ENCODE measurements at regions not wholly inside any gene's neighbourhood (a gene's known extent, or its start where the extent isn't known, plus 50 kb on each side); places are given as distances from the start of the nearest gene placed in this dataset.
"Not testable (repeated sequence)": the region's sequence is repeated elsewhere in the genome, so short reads cannot be mapped to it uniquely, and the experiment has no call there.

DNA sequence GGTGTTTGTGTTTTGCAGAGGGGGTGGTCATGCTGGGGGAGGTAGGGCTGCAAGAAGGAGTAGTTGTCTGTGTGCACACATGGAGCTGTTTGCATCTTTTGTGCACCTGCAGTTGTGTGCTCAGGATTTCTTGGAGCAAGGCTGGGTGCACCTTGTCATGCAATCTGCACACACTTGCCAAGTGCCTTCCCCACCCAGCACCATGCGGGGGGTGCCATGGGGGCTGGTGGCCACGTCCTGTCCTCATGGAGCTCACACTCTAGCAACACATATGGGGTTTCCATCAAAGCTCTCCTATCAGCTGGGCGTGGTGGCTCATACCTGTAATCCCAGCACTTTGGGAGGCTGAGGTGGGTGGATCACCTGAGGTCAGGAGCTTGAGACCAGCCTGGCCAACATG is 111.6 kb downstream of the CRLF3 start:
- not testable (repeated sequence) for TF ChIP-seq SIN3A (IDR thresholded peaks at IDR 0.05; ENCODE audit: borderline replicate concordance, low read depth, low read length); YY1 (IDR thresholded peaks at IDR 0.05; ENCODE audit: low read depth); JUND (IDR thresholded peaks at IDR 0.05); NRF1 (IDR thresholded peaks at IDR 0.05; ENCODE audit: low read depth, low read length); RCOR1 (IDR thresholded peaks at IDR 0.05; ENCODE audit: low read length); EP300 (IDR thresholded peaks at IDR 0.05; ENCODE audit: borderline replicate concordance in 1 of 2, low read depth in 1 of 2, low read length in 1 of 2); TAF1 (IDR thresholded peaks at IDR 0.05; ENCODE audit: borderline replicate concordance, low read depth, low read length)
- TF ChIP-seq, protein P1, sequence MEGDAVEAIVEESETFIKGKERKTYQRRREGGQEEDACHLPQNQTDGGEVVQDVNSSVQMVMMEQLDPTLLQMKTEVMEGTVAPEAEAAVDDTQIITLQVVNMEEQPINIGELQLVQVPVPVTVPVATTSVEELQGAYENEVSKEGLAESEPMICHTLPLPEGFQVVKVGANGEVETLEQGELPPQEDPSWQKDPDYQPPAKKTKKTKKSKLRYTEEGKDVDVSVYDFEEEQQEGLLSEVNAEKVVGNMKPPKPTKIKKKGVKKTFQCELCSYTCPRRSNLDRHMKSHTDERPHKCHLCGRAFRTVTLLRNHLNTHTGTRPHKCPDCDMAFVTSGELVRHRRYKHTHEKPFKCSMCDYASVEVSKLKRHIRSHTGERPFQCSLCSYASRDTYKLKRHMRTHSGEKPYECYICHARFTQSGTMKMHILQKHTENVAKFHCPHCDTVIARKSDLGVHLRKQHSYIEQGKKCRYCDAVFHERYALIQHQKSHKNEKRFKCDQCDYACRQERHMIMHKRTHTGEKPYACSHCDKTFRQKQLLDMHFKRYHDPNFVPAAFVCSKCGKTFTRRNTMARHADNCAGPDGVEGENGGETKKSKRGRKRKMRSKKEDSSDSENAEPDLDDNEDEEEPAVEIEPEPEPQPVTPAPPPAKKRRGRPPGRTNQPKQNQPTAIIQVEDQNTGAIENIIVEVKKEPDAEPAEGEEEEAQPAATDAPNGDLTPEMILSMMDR (IDR thresholded peaks at IDR 0.05), result not testable (repeated sequence)
- TF ChIP-seq, protein P2, sequence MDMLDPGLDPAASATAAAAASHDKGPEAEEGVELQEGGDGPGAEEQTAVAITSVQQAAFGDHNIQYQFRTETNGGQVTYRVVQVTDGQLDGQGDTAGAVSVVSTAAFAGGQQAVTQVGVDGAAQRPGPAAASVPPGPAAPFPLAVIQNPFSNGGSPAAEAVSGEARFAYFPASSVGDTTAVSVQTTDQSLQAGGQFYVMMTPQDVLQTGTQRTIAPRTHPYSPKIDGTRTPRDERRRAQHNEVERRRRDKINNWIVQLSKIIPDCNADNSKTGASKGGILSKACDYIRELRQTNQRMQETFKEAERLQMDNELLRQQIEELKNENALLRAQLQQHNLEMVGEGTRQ (IDR thresholded peaks at IDR 0.05; ENCODE audit: borderline replicate concordance, low read depth, low read length), result not testable (repeated sequence)
- TF ChIP-seq, protein P3, sequence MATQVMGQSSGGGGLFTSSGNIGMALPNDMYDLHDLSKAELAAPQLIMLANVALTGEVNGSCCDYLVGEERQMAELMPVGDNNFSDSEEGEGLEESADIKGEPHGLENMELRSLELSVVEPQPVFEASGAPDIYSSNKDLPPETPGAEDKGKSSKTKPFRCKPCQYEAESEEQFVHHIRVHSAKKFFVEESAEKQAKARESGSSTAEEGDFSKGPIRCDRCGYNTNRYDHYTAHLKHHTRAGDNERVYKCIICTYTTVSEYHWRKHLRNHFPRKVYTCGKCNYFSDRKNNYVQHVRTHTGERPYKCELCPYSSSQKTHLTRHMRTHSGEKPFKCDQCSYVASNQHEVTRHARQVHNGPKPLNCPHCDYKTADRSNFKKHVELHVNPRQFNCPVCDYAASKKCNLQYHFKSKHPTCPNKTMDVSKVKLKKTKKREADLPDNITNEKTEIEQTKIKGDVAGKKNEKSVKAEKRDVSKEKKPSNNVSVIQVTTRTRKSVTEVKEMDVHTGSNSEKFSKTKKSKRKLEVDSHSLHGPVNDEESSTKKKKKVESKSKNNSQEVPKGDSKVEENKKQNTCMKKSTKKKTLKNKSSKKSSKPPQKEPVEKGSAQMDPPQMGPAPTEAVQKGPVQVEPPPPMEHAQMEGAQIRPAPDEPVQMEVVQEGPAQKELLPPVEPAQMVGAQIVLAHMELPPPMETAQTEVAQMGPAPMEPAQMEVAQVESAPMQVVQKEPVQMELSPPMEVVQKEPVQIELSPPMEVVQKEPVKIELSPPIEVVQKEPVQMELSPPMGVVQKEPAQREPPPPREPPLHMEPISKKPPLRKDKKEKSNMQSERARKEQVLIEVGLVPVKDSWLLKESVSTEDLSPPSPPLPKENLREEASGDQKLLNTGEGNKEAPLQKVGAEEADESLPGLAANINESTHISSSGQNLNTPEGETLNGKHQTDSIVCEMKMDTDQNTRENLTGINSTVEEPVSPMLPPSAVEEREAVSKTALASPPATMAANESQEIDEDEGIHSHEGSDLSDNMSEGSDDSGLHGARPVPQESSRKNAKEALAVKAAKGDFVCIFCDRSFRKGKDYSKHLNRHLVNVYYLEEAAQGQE (IDR thresholded peaks at IDR 0.05; ENCODE audit: low read depth, low read length), result not testable (repeated sequence)
- TF ChIP-seq, protein P4, sequence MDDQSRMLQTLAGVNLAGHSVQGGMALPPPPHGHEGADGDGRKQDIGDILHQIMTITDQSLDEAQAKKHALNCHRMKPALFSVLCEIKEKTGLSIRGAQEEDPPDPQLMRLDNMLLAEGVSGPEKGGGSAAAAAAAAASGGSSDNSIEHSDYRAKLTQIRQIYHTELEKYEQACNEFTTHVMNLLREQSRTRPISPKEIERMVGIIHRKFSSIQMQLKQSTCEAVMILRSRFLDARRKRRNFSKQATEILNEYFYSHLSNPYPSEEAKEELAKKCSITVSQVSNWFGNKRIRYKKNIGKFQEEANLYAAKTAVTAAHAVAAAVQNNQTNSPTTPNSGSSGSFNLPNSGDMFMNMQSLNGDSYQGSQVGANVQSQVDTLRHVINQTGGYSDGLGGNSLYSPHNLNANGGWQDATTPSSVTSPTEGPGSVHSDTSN (IDR thresholded peaks at IDR 0.05), result not testable (repeated sequence)
